ENCODE measurements at regions not wholly inside any gene's neighbourhood (a gene's known extent, or its start where the extent isn't known, plus 50 kb on each side); places are given as distances from the start of the nearest gene placed in this dataset.

DNA sequence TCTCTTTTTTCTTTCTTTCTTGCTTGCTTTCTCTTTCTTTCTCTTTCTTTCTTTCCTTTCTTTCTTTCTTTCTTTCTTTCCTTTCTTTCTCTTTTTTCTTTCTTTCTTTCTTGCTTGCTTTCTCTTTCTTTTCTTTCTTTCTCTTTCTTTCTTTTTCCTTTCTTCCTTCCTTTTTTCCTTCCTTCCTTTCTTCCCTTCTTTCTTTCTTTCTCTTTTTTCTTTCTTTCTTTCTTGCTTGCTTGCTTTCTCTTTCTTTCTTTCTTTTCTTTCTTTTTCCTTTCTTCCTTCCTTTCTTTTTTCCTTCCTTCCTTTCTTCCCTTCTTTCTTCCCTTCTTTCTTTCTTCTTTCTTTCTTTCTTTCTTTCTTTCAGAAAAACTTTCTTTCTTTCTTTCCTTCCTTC lies 108.1 kb upstream of the SHOX start:
- H3K4me3 ChIP-seq (replicated peaks; ENCODE audit: low read depth, low read length): no peak overlapping the region
- TF ChIP-seq, protein P1, sequence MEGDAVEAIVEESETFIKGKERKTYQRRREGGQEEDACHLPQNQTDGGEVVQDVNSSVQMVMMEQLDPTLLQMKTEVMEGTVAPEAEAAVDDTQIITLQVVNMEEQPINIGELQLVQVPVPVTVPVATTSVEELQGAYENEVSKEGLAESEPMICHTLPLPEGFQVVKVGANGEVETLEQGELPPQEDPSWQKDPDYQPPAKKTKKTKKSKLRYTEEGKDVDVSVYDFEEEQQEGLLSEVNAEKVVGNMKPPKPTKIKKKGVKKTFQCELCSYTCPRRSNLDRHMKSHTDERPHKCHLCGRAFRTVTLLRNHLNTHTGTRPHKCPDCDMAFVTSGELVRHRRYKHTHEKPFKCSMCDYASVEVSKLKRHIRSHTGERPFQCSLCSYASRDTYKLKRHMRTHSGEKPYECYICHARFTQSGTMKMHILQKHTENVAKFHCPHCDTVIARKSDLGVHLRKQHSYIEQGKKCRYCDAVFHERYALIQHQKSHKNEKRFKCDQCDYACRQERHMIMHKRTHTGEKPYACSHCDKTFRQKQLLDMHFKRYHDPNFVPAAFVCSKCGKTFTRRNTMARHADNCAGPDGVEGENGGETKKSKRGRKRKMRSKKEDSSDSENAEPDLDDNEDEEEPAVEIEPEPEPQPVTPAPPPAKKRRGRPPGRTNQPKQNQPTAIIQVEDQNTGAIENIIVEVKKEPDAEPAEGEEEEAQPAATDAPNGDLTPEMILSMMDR (IDR thresholded peaks at IDR 0.05; ENCODE audit: low read length, missing control alignments): no peak
- no peak for DNase-seq (ENCODE audit: low read depth)

DNA sequence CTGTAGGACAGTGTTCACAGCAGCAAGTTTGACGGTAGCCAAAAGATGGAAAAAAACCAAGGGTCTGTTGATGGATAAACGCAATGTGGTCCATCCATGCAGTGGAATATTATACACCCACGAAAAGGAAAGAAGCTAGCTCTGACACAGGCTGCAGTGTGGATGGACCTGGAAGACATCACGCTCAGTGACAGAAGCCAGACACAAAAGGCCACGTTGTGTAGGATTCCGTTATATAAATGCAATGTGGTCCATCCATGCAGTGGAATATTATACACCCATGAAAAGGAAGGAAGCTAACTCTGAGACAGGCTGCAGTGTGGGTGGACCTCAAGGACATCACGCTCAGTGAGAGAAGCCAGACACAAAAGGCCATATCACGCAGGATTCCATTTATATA lies 105.5 kb upstream of the SHOX start:
- H3K4me3 ChIP-seq (replicated peaks; ENCODE audit: low read depth, low read length): no peak overlapping the region
- no peak for DNase-seq (ENCODE audit: low read depth)
- TF ChIP-seq, protein P1 (IDR thresholded peaks at IDR 0.05; ENCODE audit: low read length, missing control alignments): no peak

DNA sequence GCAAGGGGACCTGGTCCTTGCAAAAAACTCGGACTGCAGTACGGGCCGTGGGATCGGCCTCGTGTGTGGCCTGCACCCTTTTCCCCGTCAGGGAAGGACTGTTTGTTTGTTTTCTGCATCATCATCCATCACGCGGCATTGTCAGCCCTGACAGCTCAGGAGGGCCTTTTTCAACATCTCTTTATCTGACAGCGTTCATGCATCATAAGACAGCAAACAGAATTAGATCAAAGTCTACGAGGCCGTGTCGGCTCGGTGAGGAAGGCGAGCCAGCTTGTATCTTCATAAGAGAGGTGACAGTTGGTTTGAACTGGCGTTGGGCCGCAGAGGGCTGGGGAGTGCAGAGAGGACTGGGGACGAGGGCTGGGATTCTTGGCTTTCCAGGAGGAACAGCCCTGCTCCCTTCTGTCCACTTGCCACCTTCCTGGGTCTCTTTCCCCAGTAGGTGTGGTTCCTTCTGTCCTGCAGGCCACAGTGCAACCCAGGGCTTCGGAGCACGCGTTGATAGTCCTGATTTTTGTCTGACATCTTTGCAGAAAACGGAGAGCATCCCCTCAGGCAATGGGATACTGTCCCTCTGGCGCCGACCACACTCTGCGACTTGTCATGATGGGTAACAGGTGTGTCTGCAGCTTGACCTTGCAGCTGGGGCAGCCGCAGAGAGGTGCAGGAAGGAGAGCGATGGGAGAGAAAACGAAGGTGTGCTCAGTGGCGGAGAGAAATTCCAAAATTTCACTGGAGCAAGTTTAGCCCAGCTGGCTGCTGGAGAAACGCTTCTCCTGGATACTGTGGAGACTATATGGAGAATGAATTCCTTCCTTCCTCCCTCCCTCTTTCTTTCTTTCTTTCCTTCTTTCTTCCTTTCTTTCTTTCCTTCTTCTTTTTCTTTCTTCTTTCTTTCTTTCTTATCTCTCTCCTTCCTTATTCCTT lies 104.0 kb upstream of the SHOX start:
- no peak overlapping the region for H3K4me3 ChIP-seq (replicated peaks; ENCODE audit: low read depth, low read length)
- DNase-seq (ENCODE audit: low read depth): no peak
- TF ChIP-seq, protein P1 (IDR thresholded peaks at IDR 0.05; ENCODE audit: low read length, missing control alignments): no peak

DNA sequence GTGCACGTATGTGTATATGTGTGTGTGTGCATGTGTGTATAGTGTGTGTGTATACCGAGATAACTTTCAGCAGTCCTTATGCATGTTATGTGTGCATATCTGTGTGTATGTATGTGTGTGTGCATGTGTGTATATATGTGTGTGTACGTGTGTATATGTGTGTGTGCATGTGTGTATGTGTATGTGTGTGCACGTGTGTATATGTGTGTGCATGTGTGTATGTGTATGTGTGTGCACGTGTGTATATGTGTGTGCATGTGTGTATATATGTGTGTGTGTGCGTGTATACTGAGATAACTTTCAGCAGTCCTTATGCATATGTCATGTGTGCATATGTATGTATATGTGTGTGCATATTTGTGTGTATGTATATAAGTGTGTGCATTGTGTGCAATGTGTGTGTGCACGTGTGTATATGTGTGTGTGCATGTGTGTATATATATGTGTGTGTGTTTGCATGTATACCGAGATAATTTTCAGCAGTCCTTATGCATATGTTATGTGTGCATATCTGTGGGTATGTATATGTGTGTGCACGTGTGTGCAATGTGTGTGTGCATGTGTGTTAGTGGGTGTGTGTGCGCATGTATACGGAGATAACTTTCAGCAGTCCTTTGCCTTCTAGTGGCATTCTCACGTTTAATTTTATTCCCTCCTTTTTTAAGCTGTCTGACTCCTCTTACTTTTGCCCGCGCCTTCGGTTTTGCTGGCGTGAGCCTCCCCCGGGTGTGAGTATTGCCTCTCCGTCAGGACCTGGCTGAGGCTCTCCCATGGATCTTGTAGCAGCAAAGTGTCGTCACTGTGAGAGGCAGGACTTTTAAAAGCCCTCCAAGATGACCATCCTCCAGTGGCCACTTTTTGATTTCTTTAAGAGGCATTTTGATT lies 99.6 kb upstream of the SHOX start:
- DNase-seq (ENCODE audit: low read depth): no peak
- H3K4me3 ChIP-seq (replicated peaks; ENCODE audit: low read depth, low read length): no peak overlapping the region
- TF ChIP-seq, protein P1 (IDR thresholded peaks at IDR 0.05; ENCODE audit: low read length, missing control alignments): no peak

DNA sequence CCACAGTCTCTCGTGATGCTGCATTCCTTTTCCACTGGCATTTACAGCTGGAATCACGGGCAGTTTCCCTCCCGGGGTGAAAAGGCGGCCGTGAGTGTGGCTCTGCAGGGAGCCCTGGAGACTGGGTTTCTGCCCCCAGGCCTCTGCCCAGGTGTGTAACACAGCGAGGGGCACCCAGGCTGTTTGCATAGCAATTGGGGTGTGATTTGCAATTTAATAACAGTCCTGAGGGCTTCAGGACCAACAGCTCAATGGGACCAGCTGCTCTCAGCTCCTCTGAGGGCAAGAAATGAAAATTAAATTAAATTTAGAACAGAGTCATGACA lies 99.0 kb upstream of the SHOX start:
- TF ChIP-seq, protein P1 (IDR thresholded peaks at IDR 0.05; ENCODE audit: low read length, missing control alignments): no peak

DNA sequence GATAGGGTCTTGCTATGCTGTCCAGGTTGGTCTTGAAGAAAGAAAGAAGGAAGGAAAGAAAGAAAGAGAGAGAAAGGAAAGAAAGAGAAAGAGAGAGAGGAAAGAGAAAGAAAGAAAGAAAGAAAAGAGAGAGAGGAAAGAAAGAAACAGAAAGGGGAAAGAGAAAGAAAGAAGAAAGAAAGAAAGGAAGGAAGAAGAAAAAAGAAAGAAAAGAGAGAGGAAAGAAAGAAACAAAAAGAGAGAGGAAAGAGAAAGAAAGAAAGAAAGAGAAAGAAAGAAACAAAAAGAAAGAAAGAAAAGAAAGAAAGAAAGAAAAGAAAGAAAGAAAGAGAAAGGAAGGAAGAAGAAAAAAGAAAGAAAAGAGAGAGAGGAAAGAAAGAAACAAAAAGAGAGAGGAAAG lies 95.8 kb upstream of the SHOX start:
- H3K4me3 ChIP-seq (replicated peaks; ENCODE audit: low read depth, low read length): no peak overlapping the region
- TF ChIP-seq, protein P1 (IDR thresholded peaks at IDR 0.05; ENCODE audit: low read length, missing control alignments): no peak
- DNase-seq (ENCODE audit: low read depth): no peak

More for the DNA sequence above, 99.0 kb upstream of the SHOX start:
- no peak for DNase-seq (ENCODE audit: low read depth)
- no peak overlapping the region for H3K4me3 ChIP-seq (replicated peaks; ENCODE audit: low read depth, low read length)
